HCT116 (cell line): ENCODE measurements at regions not wholly inside any gene's neighbourhood (a gene's known extent, or its start where the extent isn't known, plus 50 kb on each side); places are given as distances from the start of the nearest gene placed in this dataset.

Experiments
- POLR2A ChIP-seq: IDR thresholded peaks from 2 replicates; pipeline ENCODE4 v1.7.0; 2011; ENCODE audit warnings: borderline replicate concordance; ENCODE audit not compliant: insufficient read depth, insufficient read length; ENCODE audit errors: extremely low read depth
- RAD21 ChIP-seq: IDR thresholded peaks from 2 replicates; pipeline ENCODE4 v1.6.1; 2012; ENCODE audit warnings: low read depth, mild to moderate bottlenecking
- YY1 ChIP-seq: IDR thresholded peaks from 2 replicates; pipeline ENCODE4 v1.6.1; 2011; ENCODE audit warnings: low read length, low read depth, moderate library complexity, mild to moderate bottlenecking; ENCODE audit not compliant: insufficient replicate concordance; ENCODE audit errors: extremely low read depth
- TF ChIP-seq, protein P1 (sequence below), 3 experiments: fragments of 200-600 bp in 1 of 3; sonication (generic) in 1 of 3; IDR thresholded peaks in 2 of 3; conservative IDR thresholded peaks in 1 of 3; 2 replicates each; pipeline ENCODE4 v1.5.1; 2012 to 2017; ENCODE audit warnings: low read depth in 2 of 3, low read length in 2 of 3, antibody characterized with exemption in 1 of 3, borderline replicate concordance in 1 of 3, control low read depth in 1 of 3, mild to moderate bottlenecking in 1 of 3, mixed read lengths in 1 of 3, mixed run types in 1 of 3, moderate library complexity in 1 of 3; ENCODE audit not compliant: insufficient read depth in 1 of 3
- TF ChIP-seq, protein P2 (sequence below): IDR thresholded peaks from 2 replicates; pipeline ENCODE4 v1.6.1; 2012; ENCODE audit warnings: low read depth

DNA sequence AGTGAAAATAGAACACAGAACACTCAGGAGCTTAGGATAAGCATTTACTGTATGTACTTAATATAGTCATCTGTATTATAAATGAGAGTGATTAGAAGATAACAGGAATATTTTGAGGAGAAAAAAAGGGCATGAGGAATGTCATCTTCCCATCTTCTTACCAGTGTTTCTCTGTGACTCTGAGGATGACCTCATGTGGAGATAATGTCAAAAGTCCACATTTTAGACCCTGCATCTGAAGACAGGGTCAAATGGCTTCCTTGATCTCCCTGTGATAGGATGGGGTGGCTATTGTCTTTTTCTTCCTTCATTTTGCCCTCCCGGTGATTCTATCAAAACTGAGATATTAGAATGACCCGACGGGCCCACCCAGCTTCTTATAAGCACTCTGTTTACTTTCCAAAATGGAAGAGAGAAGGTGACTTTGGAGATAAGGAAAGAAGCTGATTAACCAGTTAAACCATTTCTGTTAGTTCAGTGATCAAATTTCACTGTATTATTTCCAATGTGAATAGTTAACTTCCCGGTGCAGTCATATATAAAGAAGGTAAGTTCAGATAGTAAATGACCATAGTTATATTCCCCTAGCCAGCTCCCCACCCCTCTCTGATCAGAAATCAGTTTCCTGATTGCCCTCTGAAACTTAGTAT, 115.7 kb upstream of the SALL4 start:
- no peak for TF ChIP-seq POLR2A
- TF ChIP-seq, protein P1, sequence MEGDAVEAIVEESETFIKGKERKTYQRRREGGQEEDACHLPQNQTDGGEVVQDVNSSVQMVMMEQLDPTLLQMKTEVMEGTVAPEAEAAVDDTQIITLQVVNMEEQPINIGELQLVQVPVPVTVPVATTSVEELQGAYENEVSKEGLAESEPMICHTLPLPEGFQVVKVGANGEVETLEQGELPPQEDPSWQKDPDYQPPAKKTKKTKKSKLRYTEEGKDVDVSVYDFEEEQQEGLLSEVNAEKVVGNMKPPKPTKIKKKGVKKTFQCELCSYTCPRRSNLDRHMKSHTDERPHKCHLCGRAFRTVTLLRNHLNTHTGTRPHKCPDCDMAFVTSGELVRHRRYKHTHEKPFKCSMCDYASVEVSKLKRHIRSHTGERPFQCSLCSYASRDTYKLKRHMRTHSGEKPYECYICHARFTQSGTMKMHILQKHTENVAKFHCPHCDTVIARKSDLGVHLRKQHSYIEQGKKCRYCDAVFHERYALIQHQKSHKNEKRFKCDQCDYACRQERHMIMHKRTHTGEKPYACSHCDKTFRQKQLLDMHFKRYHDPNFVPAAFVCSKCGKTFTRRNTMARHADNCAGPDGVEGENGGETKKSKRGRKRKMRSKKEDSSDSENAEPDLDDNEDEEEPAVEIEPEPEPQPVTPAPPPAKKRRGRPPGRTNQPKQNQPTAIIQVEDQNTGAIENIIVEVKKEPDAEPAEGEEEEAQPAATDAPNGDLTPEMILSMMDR (IDR thresholded peaks at IDR 0.05 in 2 of 3, conservative IDR thresholded peaks at IDR 0.05 in 1 of 3; ENCODE audit: borderline replicate concordance in 1 of 3, insufficient read depth in 1 of 3, low read depth in 2 of 3, low read length in 2 of 3): no peak
- TF ChIP-seq, protein P2, sequence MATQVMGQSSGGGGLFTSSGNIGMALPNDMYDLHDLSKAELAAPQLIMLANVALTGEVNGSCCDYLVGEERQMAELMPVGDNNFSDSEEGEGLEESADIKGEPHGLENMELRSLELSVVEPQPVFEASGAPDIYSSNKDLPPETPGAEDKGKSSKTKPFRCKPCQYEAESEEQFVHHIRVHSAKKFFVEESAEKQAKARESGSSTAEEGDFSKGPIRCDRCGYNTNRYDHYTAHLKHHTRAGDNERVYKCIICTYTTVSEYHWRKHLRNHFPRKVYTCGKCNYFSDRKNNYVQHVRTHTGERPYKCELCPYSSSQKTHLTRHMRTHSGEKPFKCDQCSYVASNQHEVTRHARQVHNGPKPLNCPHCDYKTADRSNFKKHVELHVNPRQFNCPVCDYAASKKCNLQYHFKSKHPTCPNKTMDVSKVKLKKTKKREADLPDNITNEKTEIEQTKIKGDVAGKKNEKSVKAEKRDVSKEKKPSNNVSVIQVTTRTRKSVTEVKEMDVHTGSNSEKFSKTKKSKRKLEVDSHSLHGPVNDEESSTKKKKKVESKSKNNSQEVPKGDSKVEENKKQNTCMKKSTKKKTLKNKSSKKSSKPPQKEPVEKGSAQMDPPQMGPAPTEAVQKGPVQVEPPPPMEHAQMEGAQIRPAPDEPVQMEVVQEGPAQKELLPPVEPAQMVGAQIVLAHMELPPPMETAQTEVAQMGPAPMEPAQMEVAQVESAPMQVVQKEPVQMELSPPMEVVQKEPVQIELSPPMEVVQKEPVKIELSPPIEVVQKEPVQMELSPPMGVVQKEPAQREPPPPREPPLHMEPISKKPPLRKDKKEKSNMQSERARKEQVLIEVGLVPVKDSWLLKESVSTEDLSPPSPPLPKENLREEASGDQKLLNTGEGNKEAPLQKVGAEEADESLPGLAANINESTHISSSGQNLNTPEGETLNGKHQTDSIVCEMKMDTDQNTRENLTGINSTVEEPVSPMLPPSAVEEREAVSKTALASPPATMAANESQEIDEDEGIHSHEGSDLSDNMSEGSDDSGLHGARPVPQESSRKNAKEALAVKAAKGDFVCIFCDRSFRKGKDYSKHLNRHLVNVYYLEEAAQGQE: no peak
- TF ChIP-seq RAD21: no peak
- no peak for TF ChIP-seq YY1
